ENCODE measurements at regions not wholly inside any gene's neighbourhood (a gene's known extent, or its start where the extent isn't known, plus 50 kb on each side); places are given as distances from the start of the nearest gene placed in this dataset.
"Not testable (repeated sequence)": the region's sequence is repeated elsewhere in the genome, so short reads cannot be mapped to it uniquely, and the experiment has no call there.

GRCh38 chr20:48436609-48437008 is 391.2 kb downstream of the PREX1 start:
- H3K9me3 ChIP-seq (ENCODE audit: control insufficient read depth, low read length); H3K27ac ChIP-seq (ENCODE audit: low read depth in 1 of 2, low read length in 2 of 2); H3K27me3 ChIP-seq (ENCODE audit: control insufficient read depth in 1 of 2, insufficient read depth in 2 of 2, low read length in 1 of 2); H3K36me3 ChIP-seq (ENCODE audit: control insufficient read depth in 1 of 2, insufficient read depth in 2 of 2, low read length in 1 of 2); intact Hi-C loops (cut with DNase I); ATAC-seq (ENCODE audit: low FRiP score); H3K4me1 ChIP-seq (ENCODE audit: control insufficient read depth in 1 of 2, insufficient read depth in 2 of 2, low read length in 2 of 2); H3K4me3 ChIP-seq (ENCODE audit: low read length in 2 of 2); DNase-seq: not testable (repeated sequence)
- WGBS, 2 donors = 39 to 48% methylated on average over 8 of the region's 8 CpGs

GRCh38 chr20:48433178-48433577 is 394.6 kb downstream of the PREX1 start:
- peaks cover 2% of the 10 kb centered on the region for H3K9me3 ChIP-seq (ENCODE audit: control insufficient read depth, low read length)
- DNase-seq = no peak
- no peak overlapping the region for H3K27ac ChIP-seq (ENCODE audit: low read depth in 1 of 2, low read length in 2 of 2)
- 87 to 93% methylated on average over 4 of the region's 4 CpGs for WGBS, 2 donors
- intact Hi-C loops (cut with DNase I) = no loop called here
- H3K36me3 ChIP-seq (ENCODE audit: control insufficient read depth in 1 of 2, insufficient read depth in 2 of 2, low read length in 1 of 2) = no peaks in the 10 kb centered on the region
- no peaks in the 10 kb centered on the region for H3K27me3 ChIP-seq (ENCODE audit: control insufficient read depth in 1 of 2, insufficient read depth in 2 of 2, low read length in 1 of 2)
- no peaks in the 10 kb centered on the region for H3K4me1 ChIP-seq (ENCODE audit: control insufficient read depth in 1 of 2, insufficient read depth in 2 of 2, low read length in 2 of 2)
- no peak for ATAC-seq (ENCODE audit: low FRiP score)
- H3K4me3 ChIP-seq (ENCODE audit: low read length in 2 of 2) = no peak overlapping the region

- intact Hi-C loops (cut with DNase I) = no loop called here
Observed at GRCh38 chr20:48432494-48432832, 395.3 kb downstream of the PREX1 start.

DNA sequence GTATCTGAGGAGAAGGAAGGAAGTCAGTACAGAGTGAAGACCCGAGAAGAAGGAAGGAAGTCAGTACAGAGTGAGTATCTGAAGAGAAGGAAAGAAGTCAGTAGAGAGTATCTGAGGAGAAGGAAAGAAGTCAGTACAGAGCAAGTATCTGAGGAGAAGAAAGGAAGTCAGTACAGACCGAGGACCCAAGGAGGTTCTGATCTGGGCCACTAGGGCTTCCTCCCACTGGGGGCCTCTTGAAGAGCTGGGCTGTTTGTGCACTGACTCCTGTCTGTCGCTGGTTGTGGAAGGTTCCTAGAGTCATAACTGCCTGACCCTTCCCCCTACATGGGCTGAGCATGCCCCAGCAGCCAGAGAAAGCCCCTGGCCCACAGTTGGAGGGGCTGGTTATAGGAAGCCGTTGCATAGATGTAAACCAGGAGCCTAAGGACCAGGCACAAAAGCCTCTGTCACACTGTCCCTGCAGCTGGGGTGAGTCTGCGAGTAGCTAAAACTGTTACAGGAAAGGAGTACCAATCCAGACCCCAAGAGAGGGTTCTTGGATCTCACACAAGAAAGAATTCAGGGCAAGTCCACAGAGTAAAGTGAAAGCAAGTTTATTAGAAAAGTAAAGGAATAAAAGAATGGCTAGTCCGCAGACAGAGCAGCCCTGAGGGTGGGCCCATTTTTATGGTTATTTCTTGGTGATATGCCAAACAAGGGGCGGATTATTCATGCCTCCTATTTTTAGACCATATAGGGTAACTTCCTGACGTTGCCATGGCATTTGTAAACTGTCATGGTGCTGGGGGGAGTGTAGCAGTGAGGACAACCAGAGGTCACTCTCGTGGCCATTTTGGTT is 395.9 kb downstream of the PREX1 start:
- no peak for DNase-seq
- Histone ChIP-seq H3K36me3 (ENCODE audit: control insufficient read depth in 1 of 2, insufficient read depth in 2 of 2, low read length in 1 of 2) (no peaks in the 10 kb centered on the region), H3K27ac (ENCODE audit: low read depth in 1 of 2, low read length in 2 of 2) (no peak overlapping the region), H3K27me3 (ENCODE audit: control insufficient read depth in 1 of 2, insufficient read depth in 2 of 2, low read length in 1 of 2) (no peaks in the 10 kb centered on the region), H3K9me3 (ENCODE audit: control insufficient read depth, low read length) (no peaks in the 10 kb centered on the region), H3K4me3 (ENCODE audit: low read length in 2 of 2) (no peak overlapping the region), H3K4me1 (ENCODE audit: control insufficient read depth in 1 of 2, insufficient read depth in 2 of 2, low read length in 2 of 2) (no peaks in the 10 kb centered on the region)
- ATAC-seq (ENCODE audit: low FRiP score) = no peak
- intact Hi-C loops (cut with DNase I) = no loop called here
- WGBS, 2 donors = 72 to 77% methylated on average over 9 of the region's 9 CpGs

More at GRCh38 chr20:48432494-48432832, 395.3 kb downstream of the PREX1 start:
- no peak for ATAC-seq (ENCODE audit: low FRiP score)
- Histone ChIP-seq H3K27me3 (ENCODE audit: control insufficient read depth in 1 of 2, insufficient read depth in 2 of 2, low read length in 1 of 2) (no peaks in the 10 kb centered on the region), H3K9me3 (ENCODE audit: control insufficient read depth, low read length) (no peaks in the 10 kb centered on the region), H3K27ac (ENCODE audit: low read depth in 1 of 2, low read length in 2 of 2) (no peak overlapping the region), H3K4me1 (ENCODE audit: control insufficient read depth in 1 of 2, insufficient read depth in 2 of 2, low read length in 2 of 2) (no peaks in the 10 kb centered on the region), H3K36me3 (ENCODE audit: control insufficient read depth in 1 of 2, insufficient read depth in 2 of 2, low read length in 1 of 2) (no peaks in the 10 kb centered on the region), H3K4me3 (ENCODE audit: low read length in 2 of 2) (no peak overlapping the region)
- 83 to 88% methylated on average over 5 of the region's 5 CpGs for WGBS, 2 donors
- no peak for DNase-seq

DNA sequence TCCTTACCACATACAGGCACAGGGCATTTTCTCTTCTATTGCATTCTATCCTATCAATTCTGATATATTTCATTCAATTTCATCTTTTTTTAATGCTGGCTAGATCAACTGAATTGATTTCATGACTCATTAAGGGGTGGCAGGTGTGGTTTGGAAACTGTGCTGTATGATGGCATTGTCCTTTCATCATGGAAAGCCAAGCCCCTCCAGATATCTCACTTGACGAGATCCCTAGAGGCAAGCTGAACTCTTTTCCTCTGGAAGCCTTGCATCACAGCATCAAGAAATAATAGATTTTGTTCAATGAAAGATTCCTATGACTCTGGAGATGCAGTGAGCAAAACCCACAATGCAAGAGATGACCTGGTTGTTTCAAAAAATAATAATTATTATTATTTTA is 401.2 kb downstream of the PREX1 start:
- H3K27me3 ChIP-seq (ENCODE audit: control insufficient read depth in 1 of 2, insufficient read depth in 2 of 2, low read length in 1 of 2) = no peaks in the 10 kb centered on the region
- no peak overlapping the region for H3K4me3 ChIP-seq (ENCODE audit: low read length in 2 of 2)
- DNase-seq = no peak
- no peaks in the 10 kb centered on the region for H3K4me1 ChIP-seq (ENCODE audit: control insufficient read depth in 1 of 2, insufficient read depth in 2 of 2, low read length in 2 of 2)
- no peaks in the 10 kb centered on the region for H3K36me3 ChIP-seq (ENCODE audit: control insufficient read depth in 1 of 2, insufficient read depth in 2 of 2, low read length in 1 of 2)
- H3K9me3 ChIP-seq (ENCODE audit: control insufficient read depth, low read length) = no peaks in the 10 kb centered on the region
- ATAC-seq (ENCODE audit: low FRiP score) = no peak
- WGBS, 2 donors = 68 to 79% methylated on average over 1 of the region's 1 CpG
- intact Hi-C loops (cut with DNase I) = no loop called here
- H3K27ac ChIP-seq (ENCODE audit: low read depth in 1 of 2, low read length in 2 of 2) = no peak overlapping the region

- H3K9me3 ChIP-seq (ENCODE audit: control insufficient read depth, low read length) = no peaks in the 10 kb centered on the region
- WGBS, 2 donors = 46 to 49% methylated on average over 9 of the region's 9 CpGs
- DNase-seq (no peak), ATAC-seq (ENCODE audit: low FRiP score) (no peak)
- no peaks in the 10 kb centered on the region for H3K27me3 ChIP-seq (ENCODE audit: control insufficient read depth in 1 of 2, insufficient read depth in 2 of 2, low read length in 1 of 2)
- H3K36me3 ChIP-seq (ENCODE audit: control insufficient read depth in 1 of 2, insufficient read depth in 2 of 2, low read length in 1 of 2) = no peaks in the 10 kb centered on the region
- H3K4me3 ChIP-seq (ENCODE audit: low read length in 2 of 2) = no peak overlapping the region
- no peaks in the 10 kb centered on the region for H3K4me1 ChIP-seq (ENCODE audit: control insufficient read depth in 1 of 2, insufficient read depth in 2 of 2, low read length in 2 of 2)
- intact Hi-C loops (cut with DNase I) = no loop called here
- H3K27ac ChIP-seq (ENCODE audit: low read depth in 1 of 2, low read length in 2 of 2) = no peak overlapping the region
Observed at GRCh38 chr20:48425817-48426612, 401.8 kb downstream of the PREX1 start.

DNA sequence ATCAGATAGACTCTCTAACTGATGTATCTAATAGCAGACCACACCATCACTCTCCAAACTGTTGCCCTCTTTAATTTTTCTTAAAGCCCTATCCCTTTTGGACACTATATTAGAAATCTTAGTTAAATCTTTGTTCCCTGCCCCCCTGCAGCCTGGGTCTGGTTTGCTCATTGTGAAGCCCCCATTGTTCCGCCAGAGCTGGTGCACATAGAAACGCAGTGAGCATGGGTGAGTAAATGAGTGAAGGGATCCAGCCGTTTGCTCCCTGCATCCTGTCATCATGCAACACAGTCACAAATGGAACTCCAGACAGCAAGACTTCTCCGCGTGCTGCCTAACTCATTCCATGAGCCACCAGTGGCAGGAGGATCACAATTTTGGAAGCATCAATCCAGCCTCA is 402.5 kb downstream of the PREX1 start:
- Histone ChIP-seq H3K27ac (ENCODE audit: low read depth in 1 of 2, low read length in 2 of 2) (no peak overlapping the region), H3K4me1 (ENCODE audit: control insufficient read depth in 1 of 2, insufficient read depth in 2 of 2, low read length in 2 of 2) (no peaks in the 10 kb centered on the region), H3K9me3 (ENCODE audit: control insufficient read depth, low read length) (no peaks in the 10 kb centered on the region), H3K27me3 (ENCODE audit: control insufficient read depth in 1 of 2, insufficient read depth in 2 of 2, low read length in 1 of 2) (no peaks in the 10 kb centered on the region), H3K4me3 (ENCODE audit: low read length in 2 of 2) (no peak overlapping the region), H3K36me3 (ENCODE audit: control insufficient read depth in 1 of 2, insufficient read depth in 2 of 2, low read length in 1 of 2) (no peaks in the 10 kb centered on the region)
- DNase-seq = no peak
- no peak for ATAC-seq (ENCODE audit: low FRiP score)
- WGBS, 2 donors = 63 to 69% methylated on average over 5 of the region's 5 CpGs
- intact Hi-C loops (cut with DNase I) = no loop called here

DNA sequence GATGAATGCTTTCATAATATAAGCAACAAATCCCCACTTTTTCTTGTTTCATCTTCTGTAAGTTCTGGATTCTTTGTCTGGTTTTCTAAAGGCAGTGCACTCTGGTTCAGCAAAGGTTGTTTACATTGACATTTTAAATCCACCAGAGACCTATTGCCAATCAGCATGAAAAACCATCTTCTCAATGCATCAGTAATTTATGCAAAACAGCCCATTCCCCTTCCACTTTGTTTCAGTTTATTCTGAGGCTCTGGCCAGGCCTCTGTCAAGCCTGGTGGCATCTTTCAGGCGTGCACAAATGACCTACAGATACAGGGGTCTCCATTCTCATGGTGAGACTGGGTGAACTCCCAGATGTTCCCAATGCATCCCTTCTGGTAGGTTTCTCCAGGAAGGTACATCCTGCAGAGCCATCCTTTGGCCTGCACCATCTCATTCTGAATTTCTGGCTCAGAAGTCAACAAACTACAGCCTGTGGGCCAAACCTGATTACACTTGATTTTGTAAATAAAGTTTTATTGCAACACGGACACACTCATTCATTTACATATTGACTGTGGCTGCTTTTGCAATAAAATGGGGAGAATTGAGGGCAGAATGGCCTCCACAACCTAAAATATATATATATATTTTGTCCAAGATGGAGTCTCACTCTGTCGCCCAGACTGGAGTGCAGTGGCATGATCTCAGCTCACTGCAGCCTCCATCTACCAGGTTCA is 405.4 kb downstream of the PREX1 start:
- ATAC-seq (ENCODE audit: low FRiP score) = no peak
- intact Hi-C loops (cut with DNase I) = no loop called here
- 92 to 94% methylated on average over 3 of the region's 3 CpGs for WGBS, 2 donors

More for the DNA sequence above, 405.4 kb downstream of the PREX1 start:
- DNase-seq = no peak
- Histone ChIP-seq H3K27ac (ENCODE audit: low read depth in 1 of 2, low read length in 2 of 2) (no peak overlapping the region), H3K36me3 (ENCODE audit: control insufficient read depth in 1 of 2, insufficient read depth in 2 of 2, low read length in 1 of 2) (no peaks in the 10 kb centered on the region), H3K4me3 (ENCODE audit: low read length in 2 of 2) (no peak overlapping the region), H3K9me3 (ENCODE audit: control insufficient read depth, low read length) (no peaks in the 10 kb centered on the region), H3K27me3 (ENCODE audit: control insufficient read depth in 1 of 2, insufficient read depth in 2 of 2, low read length in 1 of 2) (no peaks in the 10 kb centered on the region), H3K4me1 (ENCODE audit: control insufficient read depth in 1 of 2, insufficient read depth in 2 of 2, low read length in 2 of 2) (no peaks in the 10 kb centered on the region)

All from aorta (tissue), 5 donors.